ENCODE measurements at regions not wholly inside any gene's neighbourhood (a gene's known extent, or its start where the extent isn't known, plus 50 kb on each side); places are given as distances from the start of the nearest gene placed in this dataset.

DNA sequence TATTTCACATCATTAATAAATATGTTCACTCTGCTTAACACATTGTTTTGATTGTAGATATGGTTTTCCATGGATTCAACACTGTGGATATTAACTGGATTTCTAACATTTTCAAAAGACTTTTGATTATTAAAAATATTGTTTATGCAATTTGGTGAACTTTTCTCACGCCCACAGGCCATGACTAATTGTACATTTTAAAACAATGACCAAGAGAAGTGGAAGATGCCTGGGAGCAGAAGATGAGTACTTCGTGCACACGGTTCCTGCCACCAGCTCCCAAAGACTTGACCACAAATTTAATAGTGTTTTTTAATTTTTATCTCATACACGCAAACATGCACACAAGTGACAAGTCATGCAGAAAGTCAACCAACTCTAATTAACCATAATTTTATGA, 451.0 kb upstream of the ADARB2 start:
- TF ChIP-seq CTCF (IDR thresholded peaks at IDR 0.05; ENCODE audit: borderline replicate concordance, extremely low read depth, insufficient read depth), result no peak
- FAIRE-seq, result no peak
- H3K27ac ChIP-seq (ENCODE audit: low read depth in 2 of 2, low read length in 2 of 2), result no peak overlapping the region
- DNase-seq, result no peak
- H3K4me1 ChIP-seq (ENCODE audit: control insufficient read depth in 2 of 3, insufficient read depth in 2 of 3, low read depth in 1 of 3, low read length in 3 of 3), result no peaks in the 10 kb centered on the region
- no peaks in the 10 kb centered on the region for H3K36me3 ChIP-seq (ENCODE audit: control insufficient read depth in 2 of 3, insufficient read depth in 3 of 3, low read length in 3 of 3)
- no peak overlapping the region for H3K4me3 ChIP-seq (ENCODE audit: low read length in 3 of 3)
- H3K27me3 ChIP-seq (ENCODE audit: control insufficient read depth, insufficient read depth, low read length), result no peaks in the 10 kb centered on the region
- intact Hi-C loops (cut with DNase I), result no loop called here
- H3K9me3 ChIP-seq (ENCODE audit: control insufficient read depth in 2 of 3, insufficient read depth in 1 of 3, low read length in 3 of 3), result peaks cover 0 to 1% (median 0%) of the 10 kb centered on the region in 3 donors
- no peak overlapping the region for H3K9ac ChIP-seq (ENCODE audit: low read length in 3 of 3)

GRCh38 chr10:2173327-2173726, 436.0 kb upstream of the ADARB2 start:
- no peak overlapping the region for H3K27ac ChIP-seq (ENCODE audit: low read depth in 2 of 2, low read length in 2 of 2)
- no peaks in the 10 kb centered on the region for H3K36me3 ChIP-seq (ENCODE audit: control insufficient read depth in 2 of 3, insufficient read depth in 3 of 3, low read length in 3 of 3)
- no peaks in the 10 kb centered on the region for H3K4me1 ChIP-seq (ENCODE audit: control insufficient read depth in 2 of 3, insufficient read depth in 2 of 3, low read depth in 1 of 3, low read length in 3 of 3)
- no peaks in the 10 kb centered on the region for H3K27me3 ChIP-seq (ENCODE audit: control insufficient read depth, insufficient read depth, low read length)
- no peak for DNase-seq
- no peak overlapping the region for H3K4me3 ChIP-seq (ENCODE audit: low read length in 3 of 3)
- no peak overlapping the region for H3K9ac ChIP-seq (ENCODE audit: low read length in 3 of 3)
- H3K9me3 ChIP-seq (ENCODE audit: control insufficient read depth in 2 of 3, insufficient read depth in 1 of 3, low read length in 3 of 3), result no peaks in the 10 kb centered on the region
- intact Hi-C loops (cut with DNase I), result no loop called here
- FAIRE-seq, result no peak
- no peak for TF ChIP-seq CTCF (IDR thresholded peaks at IDR 0.05; ENCODE audit: borderline replicate concordance, extremely low read depth, insufficient read depth)

- Histone ChIP-seq H3K4me1 (ENCODE audit: control insufficient read depth in 2 of 3, insufficient read depth in 2 of 3, low read depth in 1 of 3, low read length in 3 of 3) (no peaks in the 10 kb centered on the region), H3K36me3 (ENCODE audit: control insufficient read depth in 2 of 3, insufficient read depth in 3 of 3, low read length in 3 of 3) (no peaks in the 10 kb centered on the region), H3K9ac (ENCODE audit: low read length in 3 of 3) (no peak overlapping the region), H3K27me3 (ENCODE audit: control insufficient read depth, insufficient read depth, low read length) (no peaks in the 10 kb centered on the region), H3K27ac (ENCODE audit: low read depth in 2 of 2, low read length in 2 of 2) (no peak overlapping the region), H3K4me3 (ENCODE audit: low read length in 3 of 3) (no peak overlapping the region), H3K9me3 (ENCODE audit: control insufficient read depth in 2 of 3, insufficient read depth in 1 of 3, low read length in 3 of 3) (no peaks in the 10 kb centered on the region)
- no peak for FAIRE-seq
- intact Hi-C loops (cut with DNase I), result no loop called here
- no peak for DNase-seq
- TF ChIP-seq CTCF (IDR thresholded peaks at IDR 0.05; ENCODE audit: borderline replicate concordance, extremely low read depth, insufficient read depth), result no peak
Observed at GRCh38 chr10:2165771-2166460, 428.6 kb upstream of the ADARB2 start.

GRCh38 chr10:2150288-2150687, 413.0 kb upstream of the ADARB2 start:
- FAIRE-seq (no peak), DNase-seq (no peak)
- no peak overlapping the region for H3K27ac ChIP-seq (ENCODE audit: low read depth in 2 of 2, low read length in 2 of 2)

More at GRCh38 chr10:2150288-2150687, 413.0 kb upstream of the ADARB2 start:
- no peak overlapping the region for H3K9ac ChIP-seq (ENCODE audit: low read length in 3 of 3)
- no peak overlapping the region for H3K4me3 ChIP-seq (ENCODE audit: low read length in 3 of 3)
- H3K27me3 ChIP-seq (ENCODE audit: control insufficient read depth, insufficient read depth, low read length), result no peaks in the 10 kb centered on the region
- H3K36me3 ChIP-seq (ENCODE audit: control insufficient read depth in 2 of 3, insufficient read depth in 3 of 3, low read length in 3 of 3), result no peaks in the 10 kb centered on the region
- intact Hi-C loops (cut with DNase I), result no loop called here
- no peaks in the 10 kb centered on the region for H3K4me1 ChIP-seq (ENCODE audit: control insufficient read depth in 2 of 3, insufficient read depth in 2 of 3, low read depth in 1 of 3, low read length in 3 of 3)
- TF ChIP-seq CTCF (IDR thresholded peaks at IDR 0.05; ENCODE audit: borderline replicate concordance, extremely low read depth, insufficient read depth), result no peak
- no peaks in the 10 kb centered on the region for H3K9me3 ChIP-seq (ENCODE audit: control insufficient read depth in 2 of 3, insufficient read depth in 1 of 3, low read length in 3 of 3)

Measured in kidney (tissue), 13 donors.